ENCODE measurements at regions not wholly inside any gene's neighbourhood (a gene's known extent, or its start where the extent isn't known, plus 50 kb on each side); places are given as distances from the start of the nearest gene placed in this dataset.

DNA sequence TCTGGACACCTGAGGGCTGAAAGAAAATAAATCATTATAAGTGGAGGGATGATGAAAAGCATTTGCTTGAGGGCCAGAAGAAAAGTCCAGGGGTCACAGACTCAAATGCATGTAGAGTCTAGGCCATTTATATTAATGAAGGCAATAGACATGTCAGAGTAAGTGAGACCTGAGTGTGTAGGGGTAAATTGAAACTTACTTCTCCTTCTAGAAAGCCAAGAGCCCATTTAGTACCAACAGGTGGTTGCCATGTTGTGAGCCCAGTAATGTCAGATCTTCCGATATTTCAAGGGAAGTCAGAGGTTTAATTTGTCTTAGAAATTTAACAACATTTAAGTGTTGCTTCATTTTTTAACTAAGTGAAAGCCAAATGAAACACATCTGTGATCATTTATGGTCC, 166.1 kb upstream of the SLIT2 start:
- Histone ChIP-seq H3K27ac (no peak overlapping the region), H3K36me3 (no peaks in the 10 kb centered on the region), H3K27me3 (no peaks in the 10 kb centered on the region), H3K4me1 (no peaks in the 10 kb centered on the region), H3K4me3 (no peak overlapping the region), H3K9me3 (no peaks in the 10 kb centered on the region)
- intact Hi-C loops (cut with DNase I) = no loop called here
- TF ChIP-seq, protein P1, sequence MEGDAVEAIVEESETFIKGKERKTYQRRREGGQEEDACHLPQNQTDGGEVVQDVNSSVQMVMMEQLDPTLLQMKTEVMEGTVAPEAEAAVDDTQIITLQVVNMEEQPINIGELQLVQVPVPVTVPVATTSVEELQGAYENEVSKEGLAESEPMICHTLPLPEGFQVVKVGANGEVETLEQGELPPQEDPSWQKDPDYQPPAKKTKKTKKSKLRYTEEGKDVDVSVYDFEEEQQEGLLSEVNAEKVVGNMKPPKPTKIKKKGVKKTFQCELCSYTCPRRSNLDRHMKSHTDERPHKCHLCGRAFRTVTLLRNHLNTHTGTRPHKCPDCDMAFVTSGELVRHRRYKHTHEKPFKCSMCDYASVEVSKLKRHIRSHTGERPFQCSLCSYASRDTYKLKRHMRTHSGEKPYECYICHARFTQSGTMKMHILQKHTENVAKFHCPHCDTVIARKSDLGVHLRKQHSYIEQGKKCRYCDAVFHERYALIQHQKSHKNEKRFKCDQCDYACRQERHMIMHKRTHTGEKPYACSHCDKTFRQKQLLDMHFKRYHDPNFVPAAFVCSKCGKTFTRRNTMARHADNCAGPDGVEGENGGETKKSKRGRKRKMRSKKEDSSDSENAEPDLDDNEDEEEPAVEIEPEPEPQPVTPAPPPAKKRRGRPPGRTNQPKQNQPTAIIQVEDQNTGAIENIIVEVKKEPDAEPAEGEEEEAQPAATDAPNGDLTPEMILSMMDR (IDR thresholded peaks at IDR 0.05) = no peak
- DNase-seq (ENCODE audit: low spot score in 2 of 2) = no peak

DNA sequence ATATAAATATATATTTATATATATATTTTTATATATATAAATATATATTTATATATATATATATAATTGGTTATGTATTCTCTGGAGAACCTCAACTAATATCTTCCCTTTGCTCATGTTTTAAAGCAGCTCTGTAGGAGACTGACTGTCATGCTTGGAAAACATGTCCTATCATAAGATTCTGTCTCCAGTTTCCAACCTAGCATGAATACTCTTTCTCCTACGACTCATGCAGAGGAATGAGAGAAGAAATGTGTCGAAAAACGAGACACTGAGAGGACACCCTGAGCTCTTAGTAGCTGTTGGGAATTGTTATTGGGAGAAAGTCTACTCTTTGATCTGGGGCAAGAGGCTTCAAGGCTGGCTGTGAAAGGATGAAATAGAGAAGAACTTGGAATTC, 166.5 kb upstream of the SLIT2 start:
- no peaks in the 10 kb centered on the region for H3K9me3 ChIP-seq
- H3K27me3 ChIP-seq = no peaks in the 10 kb centered on the region
- no peak overlapping the region for H3K4me3 ChIP-seq
- no peak overlapping the region for H3K27ac ChIP-seq
- intact Hi-C loops (cut with DNase I) = no loop called here
- no peaks in the 10 kb centered on the region for H3K4me1 ChIP-seq
- DNase-seq (ENCODE audit: low spot score in 2 of 2) = no peak
- TF ChIP-seq, protein P1 (IDR thresholded peaks at IDR 0.05) = no peak
- H3K36me3 ChIP-seq = no peaks in the 10 kb centered on the region

DNA sequence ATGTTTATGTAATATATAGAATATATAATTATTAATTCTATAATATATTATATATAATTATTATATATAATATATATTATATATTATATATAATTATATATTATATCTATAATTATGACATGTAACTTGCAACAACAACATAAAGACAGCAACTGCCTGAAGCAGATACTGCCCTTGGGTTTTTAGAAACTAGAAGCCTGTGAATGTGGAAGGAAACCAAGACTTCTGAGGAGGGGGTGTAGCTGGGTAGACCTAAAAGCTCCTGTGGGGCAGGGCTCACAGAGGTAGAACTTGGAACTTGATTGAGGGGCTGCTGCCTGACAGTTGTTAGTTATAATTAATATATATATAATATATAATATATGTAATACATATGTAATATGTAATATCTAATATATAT, 167.2 kb upstream of the SLIT2 start:
- Histone ChIP-seq H3K36me3 (no peaks in the 10 kb centered on the region), H3K4me1 (no peaks in the 10 kb centered on the region), H3K27ac (no peak overlapping the region), H3K9me3 (no peaks in the 10 kb centered on the region), H3K4me3 (no peak overlapping the region), H3K27me3 (no peaks in the 10 kb centered on the region)
- no peak for DNase-seq (ENCODE audit: low spot score in 2 of 2)
- intact Hi-C loops (cut with DNase I) = no loop called here
- TF ChIP-seq, protein P1 (IDR thresholded peaks at IDR 0.05) = no peak

DNA sequence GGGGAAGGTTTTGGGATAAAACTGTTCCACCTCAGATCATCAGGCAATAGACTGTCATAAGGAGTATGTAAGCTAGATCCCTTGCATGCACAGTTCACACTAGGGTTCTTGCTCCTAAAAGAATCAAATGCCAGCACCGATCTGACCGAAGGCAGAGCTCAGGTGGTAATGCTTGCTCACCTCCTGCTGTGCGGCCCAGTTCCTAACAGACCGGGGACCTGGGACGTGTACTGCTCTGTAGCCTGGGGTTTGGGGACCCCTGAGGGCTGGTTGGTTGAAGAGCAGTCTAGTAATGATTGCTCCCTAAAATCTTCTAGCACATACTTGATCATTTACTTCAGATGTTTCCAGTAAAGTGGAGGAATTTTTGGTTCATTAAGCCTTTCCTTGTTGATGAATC, 173.1 kb upstream of the SLIT2 start:
- H3K36me3 ChIP-seq = no peaks in the 10 kb centered on the region
- intact Hi-C loops (cut with DNase I) = no loop called here
- H3K9me3 ChIP-seq = no peaks in the 10 kb centered on the region
- TF ChIP-seq, protein P1 (IDR thresholded peaks at IDR 0.05) = no peak
- no peaks in the 10 kb centered on the region for H3K4me1 ChIP-seq
- no peaks in the 10 kb centered on the region for H3K27me3 ChIP-seq
- no peak for DNase-seq (ENCODE audit: low spot score in 2 of 2)
- H3K27ac ChIP-seq = no peak overlapping the region
- H3K4me3 ChIP-seq = no peak overlapping the region

DNA sequence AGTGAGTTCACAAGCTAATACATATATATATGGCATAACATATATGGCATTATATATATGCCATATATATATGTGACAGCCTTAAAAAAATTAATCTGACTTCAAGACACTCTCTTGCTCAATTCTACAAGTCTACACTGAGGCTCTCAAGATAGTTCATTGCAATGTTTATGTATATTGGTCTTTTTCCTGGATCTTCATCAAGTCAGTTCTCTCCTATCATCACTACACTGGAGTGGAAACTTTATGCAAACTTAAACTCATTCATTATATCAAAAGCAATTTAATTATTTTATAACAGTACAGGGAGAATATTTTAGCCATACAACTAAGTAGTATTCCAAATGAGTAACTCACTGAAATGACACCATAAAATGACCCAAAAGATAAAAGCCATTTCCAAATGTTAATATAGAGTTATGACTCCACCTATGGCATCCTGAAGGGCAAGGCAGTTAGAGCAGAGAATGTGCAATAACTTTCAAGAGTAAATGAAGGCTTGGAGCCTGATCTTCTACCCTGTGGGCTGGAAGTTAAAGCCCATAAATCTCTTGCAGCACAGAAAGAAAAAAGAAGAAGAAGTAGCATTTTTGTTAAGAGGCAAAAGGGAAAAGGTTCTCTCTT, 176.3 kb upstream of the SLIT2 start:
- Histone ChIP-seq H3K27ac (no peak overlapping the region), H3K4me1 (no peaks in the 10 kb centered on the region), H3K4me3 (no peak overlapping the region), H3K36me3 (no peaks in the 10 kb centered on the region), H3K9me3 (no peaks in the 10 kb centered on the region), H3K27me3 (no peaks in the 10 kb centered on the region)
- TF ChIP-seq, protein P1 (IDR thresholded peaks at IDR 0.05) = no peak
- no peak for DNase-seq (ENCODE audit: low spot score in 2 of 2)
- intact Hi-C loops (cut with DNase I) = no loop called here

DNA sequence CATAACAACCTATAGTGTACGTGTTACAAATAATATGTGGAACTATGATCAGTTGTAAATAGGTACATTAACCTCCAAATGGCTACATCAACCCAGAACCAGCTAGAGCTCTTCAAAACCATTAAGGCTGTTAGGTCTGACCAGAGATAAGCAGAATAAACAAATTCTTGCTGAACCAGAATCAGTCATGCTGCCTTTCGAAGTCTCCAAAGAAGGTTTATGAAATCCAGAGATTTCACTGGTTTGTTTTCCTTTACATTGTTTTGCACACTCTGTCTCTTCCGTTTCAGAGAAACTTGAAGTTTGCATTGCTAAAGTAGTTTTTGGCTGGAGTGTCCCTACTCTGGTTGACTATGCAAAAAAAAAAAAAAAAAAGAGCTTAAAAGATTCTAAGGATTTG, 177.3 kb upstream of the SLIT2 start:
- TF ChIP-seq, protein P1 (IDR thresholded peaks at IDR 0.05) = no peak
- intact Hi-C loops (cut with DNase I) = no loop called here

More for the DNA sequence above, 177.3 kb upstream of the SLIT2 start:
- Histone ChIP-seq H3K9me3 (no peaks in the 10 kb centered on the region), H3K27me3 (no peaks in the 10 kb centered on the region), H3K4me1 (no peaks in the 10 kb centered on the region), H3K4me3 (no peak overlapping the region), H3K36me3 (no peaks in the 10 kb centered on the region), H3K27ac (no peak overlapping the region)
- no peak for DNase-seq (ENCODE audit: low spot score in 2 of 2)

Data from ascending aorta (tissue), 2 donors.